Upper lobe of left lung (tissue), 6 donors: ENCODE measurements at regions not wholly inside any gene's neighbourhood (a gene's known extent, or its start where the extent isn't known, plus 50 kb on each side); places are given as distances from the start of the nearest gene placed in this dataset.

Source experiments
- ATAC-seq, 2 donors: fragments of 200-7000 bp; cut with Tn5 transposase; one replicate each; pipeline ENCODE4 v1.9.1; 2022; ENCODE audit warnings: mild to moderate bottlenecking in 2 of 2, moderate library complexity in 2 of 2; ENCODE audit not compliant: low FRiP score in 2 of 2
- DNase-seq, 2 donors: peaks; one replicate each; pipeline ENCODE4 v3.0.0-alpha.2; 2019 to 2020
- H3K27ac ChIP-seq, 4 donors: fragments of 200-600 bp; sonication (generic); one replicate each; pipeline ENCODE4 v1.5.1; 2016 to 2019
- H3K27me3 ChIP-seq, 4 donors: fragments of 200-600 bp; sonication (generic); one replicate each; pipeline ENCODE4 v1.5.1; 2017 to 2019
- H3K36me3 ChIP-seq, 4 donors: fragments of 200-600 bp; sonication (generic); one replicate each; pipeline ENCODE4 v1.5.1; 2016 to 2019
- H3K4me1 ChIP-seq, 4 donors: fragments of 200-600 bp; sonication (generic); one replicate each; pipeline ENCODE4 v1.5.1; 2018 to 2019
- H3K4me3 ChIP-seq, 4 donors: fragments of 200-600 bp; sonication (generic); one replicate each; pipeline ENCODE4 v1.5.1; 2017 to 2019; ENCODE audit warnings: mild to moderate bottlenecking in 2 of 4, moderate library complexity in 1 of 4
- H3K9me3 ChIP-seq, 4 donors: fragments of 200-600 bp; sonication (generic); one replicate each; pipeline ENCODE4 v1.5.1; 2018 to 2019
- CTCF ChIP-seq, 6 experiments: fragments of 450-650 bp in 4 of 6; fragments of 200-600 bp in 2 of 6; sonication (generic) in 2 of 6; IDR thresholded peaks; one replicate each; pipeline ENCODE4 v1.5.1; 2016 to 2019; ENCODE audit warnings: antibody characterized with exemption in 6 of 6
- EP300 ChIP-seq, 4 donors: sonication (generic); formaldehyde crosslinking; IDR thresholded peaks; one replicate each; pipeline ENCODE4 v1.5.1; 2017; ENCODE audit warnings: antibody characterized with exemption in 4 of 4, control low read depth in 2 of 4
- POLR2A ChIP-seq, 4 donors: fragments of 450-650 bp; IDR thresholded peaks; one replicate each; pipeline ENCODE4 v1.5.1; 2016 to 2017; ENCODE audit warnings: antibody characterized with exemption in 4 of 4, mild to moderate bottlenecking in 2 of 4
- POLR2AphosphoS5 ChIP-seq, 2 donors: sonication (generic); formaldehyde crosslinking; IDR thresholded peaks; one replicate each; pipeline ENCODE4 v1.5.1; 2017; ENCODE audit warnings: antibody characterized with exemption in 2 of 2
- WGBS, 2 donors: methylation state at CpG; one replicate each; pipeline ENCODE4 v1.1.5; 2017 to 2018; 5-methylcytosine and 5-hydroxymethylcytosine counted together
- donor health status: DM: no; HTN: no; CAD: no; lungs with moderate emphysema.
- donor health status: DM: no; HTN: yes; CAD: no; lungs with severe emphysema.

GRCh38 chr7:93830141-93830925 is 60.2 kb downstream of the TFPI2 start:
- Histone ChIP-seq H3K9me3 (no peaks in the 10 kb centered on the region), H3K27ac (no peak overlapping the region), H3K4me1 (no peaks in the 10 kb centered on the region), H3K36me3 (no peaks in the 10 kb centered on the region), H3K4me3 (no peak overlapping the region), H3K27me3 (no peaks in the 10 kb centered on the region)
- 90 to 94% methylated on average over 1 of the region's 1 CpG for WGBS, 2 donors
- no peak for ATAC-seq
- DNase-seq, result no peak
- TF ChIP-seq CTCF (IDR thresholded peaks at IDR 0.05) (no peak), POLR2AphosphoS5 (IDR thresholded peaks at IDR 0.05) (no peak), EP300 (IDR thresholded peaks at IDR 0.05) (no peak), POLR2A (IDR thresholded peaks at IDR 0.05) (no peak)

- Histone ChIP-seq H3K27ac (no peak overlapping the region), H3K27me3 (no peaks in the 10 kb centered on the region), H3K36me3 (no peaks in the 10 kb centered on the region), H3K4me1 (no peaks in the 10 kb centered on the region), H3K4me3 (no peak overlapping the region), H3K9me3 (no peaks in the 10 kb centered on the region)
- ATAC-seq, result no peak
- no peak for DNase-seq
- no peak for TF ChIP-seq POLR2A (IDR thresholded peaks at IDR 0.05)
- TF ChIP-seq EP300 (IDR thresholded peaks at IDR 0.05), result no peak
- no peak for TF ChIP-seq POLR2AphosphoS5 (IDR thresholded peaks at IDR 0.05)
- no peak for TF ChIP-seq CTCF (IDR thresholded peaks at IDR 0.05)
- 74 to 77% methylated on average over 5 of the region's 5 CpGs for WGBS, 2 donors
Observed at GRCh38 chr7:93828260-93828659, 62.3 kb downstream of the TFPI2 start.

- no peak for DNase-seq
- Histone ChIP-seq H3K36me3 (no peaks in the 10 kb centered on the region), H3K27ac (no peak overlapping the region), H3K4me3 (no peak overlapping the region), H3K9me3 (no peaks in the 10 kb centered on the region), H3K27me3 (no peaks in the 10 kb centered on the region), H3K4me1 (no peaks in the 10 kb centered on the region)
- ATAC-seq, result no peak
- WGBS, 2 donors, result 87 to 92% methylated on average over 1 of the region's 1 CpG
- TF ChIP-seq POLR2A (IDR thresholded peaks at IDR 0.05) (no peak), POLR2AphosphoS5 (IDR thresholded peaks at IDR 0.05) (no peak), CTCF (IDR thresholded peaks at IDR 0.05) (no peak)
Observed at GRCh38 chr7:93823621-93824020, 66.9 kb downstream of the TFPI2 start.

- 41% methylated on average over 1 of the region's 1 CpG for WGBS, 2 donors
- TF ChIP-seq POLR2A (IDR thresholded peaks at IDR 0.05) (no peak), CTCF (IDR thresholded peaks at IDR 0.05) (no peak), EP300 (IDR thresholded peaks at IDR 0.05) (no peak), POLR2AphosphoS5 (IDR thresholded peaks at IDR 0.05) (no peak)
- ATAC-seq, result no peak
Observed at GRCh38 chr7:93821463-93821862, 69.1 kb downstream of the TFPI2 start.

GRCh38 chr7:93819699-93820098 is 70.9 kb downstream of the TFPI2 start:
- H3K4me1 ChIP-seq, result no peaks in the 10 kb centered on the region
- H3K36me3 ChIP-seq, result no peaks in the 10 kb centered on the region
- no peak for DNase-seq
- ATAC-seq, result no peak
- H3K9me3 ChIP-seq, result no peaks in the 10 kb centered on the region
- no peak overlapping the region for H3K4me3 ChIP-seq
- H3K27me3 ChIP-seq, result no peaks in the 10 kb centered on the region
- TF ChIP-seq POLR2AphosphoS5 (IDR thresholded peaks at IDR 0.05) (no peak), CTCF (IDR thresholded peaks at IDR 0.05) (no peak), EP300 (IDR thresholded peaks at IDR 0.05) (no peak), POLR2A (IDR thresholded peaks at IDR 0.05) (no peak)
- no peak overlapping the region for H3K27ac ChIP-seq
- 83 to 89% methylated on average over 7 of the region's 7 CpGs for WGBS, 2 donors

More at GRCh38 chr7:93821463-93821862, 69.1 kb downstream of the TFPI2 start:
- H3K27ac ChIP-seq, result no peak overlapping the region
- no peaks in the 10 kb centered on the region for H3K9me3 ChIP-seq
- no peaks in the 10 kb centered on the region for H3K36me3 ChIP-seq
- no peak overlapping the region for H3K4me3 ChIP-seq
- H3K4me1 ChIP-seq, result no peaks in the 10 kb centered on the region
- no peaks in the 10 kb centered on the region for H3K27me3 ChIP-seq
- no peak for DNase-seq
